Upper lobe of left lung (tissue), 4 donors: ENCODE measurements at regions not wholly inside any gene's neighbourhood (a gene's known extent, or its start where the extent isn't known, plus 50 kb on each side); places are given as distances from the start of the nearest gene placed in this dataset.

Source experiments
- CTCF ChIP-seq, 6 experiments: fragments of 450-650 bp in 4 of 6; fragments of 200-600 bp in 2 of 6; sonication (generic) in 2 of 6; IDR thresholded peaks; one replicate each; pipeline ENCODE4 v1.5.1; 2016 to 2019; ENCODE audit warnings: antibody characterized with exemption in 6 of 6
- POLR2A ChIP-seq, 4 donors: fragments of 450-650 bp; IDR thresholded peaks; one replicate each; pipeline ENCODE4 v1.5.1; 2016 to 2017; ENCODE audit warnings: antibody characterized with exemption in 4 of 4, mild to moderate bottlenecking in 2 of 4
- POLR2AphosphoS5 ChIP-seq, 2 donors: sonication (generic); formaldehyde crosslinking; IDR thresholded peaks; one replicate each; pipeline ENCODE4 v1.5.1; 2017; ENCODE audit warnings: antibody characterized with exemption in 2 of 2

GRCh38 chr20:4324611-4325243 lies 75.6 kb upstream of the ADRA1D start:
- TF ChIP-seq POLR2A (IDR thresholded peaks at IDR 0.05): no peak
- no peak for TF ChIP-seq CTCF (IDR thresholded peaks at IDR 0.05)
- no peak for TF ChIP-seq POLR2AphosphoS5 (IDR thresholded peaks at IDR 0.05)
